ENCODE measurements at regions not wholly inside any gene's neighbourhood (a gene's known extent, or its start where the extent isn't known, plus 50 kb on each side); places are given as distances from the start of the nearest gene placed in this dataset.

- Histone ChIP-seq H3K36me3 (no peaks in the 10 kb centered on the region), H3K4me3 (no peak overlapping the region), H3K9me3 (no peaks in the 10 kb centered on the region), H3K27me3 (replicated peaks; ENCODE audit: insufficient read depth) (no peaks in the 10 kb centered on the region), H3K27ac (no peak overlapping the region), H3K4me1 (ENCODE audit: control insufficient read depth in 1 of 2, low read depth in 2 of 2) (peaks cover 0 to 13% of the 10 kb centered on the region in 2 donors)
- TF ChIP-seq CTCF (IDR thresholded peaks at IDR 0.05): no peak
- DNase-seq (ENCODE audit: low spot score) (no peak), ATAC-seq (ENCODE audit: insufficient number of reproducible peaks, low FRiP score, low read depth) (no peak)
Observed at GRCh38 chr2:198703281-198703680, 754.5 kb downstream of the SATB2 start.

GRCh38 chr2:198702796-198703195 lies 754.9 kb downstream of the SATB2 start:
- no peak for TF ChIP-seq CTCF (IDR thresholded peaks at IDR 0.05)
- ATAC-seq (ENCODE audit: insufficient number of reproducible peaks, low FRiP score, low read depth): no peak

GRCh38 chr2:198701481-198701880 lies 756.3 kb downstream of the SATB2 start:
- Histone ChIP-seq H3K27me3 (replicated peaks; ENCODE audit: insufficient read depth) (no peaks in the 10 kb centered on the region), H3K36me3 (no peaks in the 10 kb centered on the region), H3K9me3 (no peaks in the 10 kb centered on the region), H3K27ac (no peak overlapping the region), H3K4me3 (no peak overlapping the region), H3K4me1 (ENCODE audit: control insufficient read depth in 1 of 2, low read depth in 2 of 2) (peaks cover 0 to 9% of the 10 kb centered on the region in 2 donors)
- no peak for TF ChIP-seq CTCF (IDR thresholded peaks at IDR 0.05)
- no peak for DNase-seq (ENCODE audit: low spot score)
- ATAC-seq (ENCODE audit: insufficient number of reproducible peaks, low FRiP score, low read depth): no peak

More at GRCh38 chr2:198702796-198703195, 754.9 kb downstream of the SATB2 start:
- Histone ChIP-seq H3K27ac (no peak overlapping the region), H3K27me3 (replicated peaks; ENCODE audit: insufficient read depth) (no peaks in the 10 kb centered on the region), H3K9me3 (no peaks in the 10 kb centered on the region), H3K36me3 (no peaks in the 10 kb centered on the region), H3K4me1 (ENCODE audit: control insufficient read depth in 1 of 2, low read depth in 2 of 2) (peaks cover 0 to 13% of the 10 kb centered on the region in 2 donors), H3K4me3 (no peak overlapping the region)
- DNase-seq (ENCODE audit: low spot score): no peak

- no peak for DNase-seq (ENCODE audit: low spot score)
- H3K4me3 ChIP-seq: no peak overlapping the region
- no peak for TF ChIP-seq CTCF (IDR thresholded peaks at IDR 0.05)
- H3K27me3 ChIP-seq (replicated peaks; ENCODE audit: insufficient read depth): no peaks in the 10 kb centered on the region
- no peak overlapping the region for H3K27ac ChIP-seq
- no peak for ATAC-seq (ENCODE audit: insufficient number of reproducible peaks, low FRiP score, low read depth)
- H3K4me1 ChIP-seq (ENCODE audit: control insufficient read depth in 1 of 2, low read depth in 2 of 2): peaks cover 0 to 1% of the 10 kb centered on the region in 2 donors
- H3K36me3 ChIP-seq: no peaks in the 10 kb centered on the region
- H3K9me3 ChIP-seq: no peaks in the 10 kb centered on the region
Observed at GRCh38 chr2:198700319-198700718, 757.4 kb downstream of the SATB2 start.

GRCh38 chr2:198698230-198698629 lies 759.5 kb downstream of the SATB2 start:
- no peak for DNase-seq (ENCODE audit: low spot score)
- Histone ChIP-seq H3K27me3 (replicated peaks; ENCODE audit: insufficient read depth) (no peaks in the 10 kb centered on the region), H3K4me3 (no peak overlapping the region), H3K4me1 (ENCODE audit: control insufficient read depth in 1 of 2, low read depth in 2 of 2) (no peaks in the 10 kb centered on the region), H3K9me3 (no peaks in the 10 kb centered on the region), H3K36me3 (no peaks in the 10 kb centered on the region), H3K27ac (no peak overlapping the region)
- ATAC-seq (ENCODE audit: insufficient number of reproducible peaks, low FRiP score, low read depth): no peak
- no peak for TF ChIP-seq CTCF (IDR thresholded peaks at IDR 0.05)
